IMR-90 (cell line): ENCODE measurements at regions not wholly inside any gene's neighbourhood (a gene's known extent, or its start where the extent isn't known, plus 50 kb on each side); places are given as distances from the start of the nearest gene placed in this dataset.

ENCODE experiments used
- ATAC-seq: fragments of 200-7000 bp; cut with Tn5 transposase; 2 replicates; pipeline ENCODE4 v1.9.1; 2020; ENCODE audit warnings: low read depth, mild to moderate bottlenecking, moderate library complexity
- BruUV-seq: library from RNA; stranded (reverse); fragments of 400-500 nt; replicated peaks from 2 replicates; lab custom pipeline; 2021; lab: Mats Ljungman, UMichigan
- CTCF ChIA-PET: fragments of 300-600 bp; formaldehyde crosslinking; extraction: SDS; loops from one replicate; lab custom pipeline; 2021; ENCODE audit warnings: antibody characterized with exemption; lab: Yijun Ruan, JAX
- POLR2A ChIA-PET: fragments of 300-600 bp; sonication (Branson Sonifier 250); formaldehyde crosslinking; loops from one replicate; lab custom pipeline; 2022; ENCODE audit warnings: antibody characterized with exemption; ENCODE audit not compliant: unreplicated experiment; lab: Charles Lee
- DNase-seq: peaks from one replicate; pipeline ENCODE4 v3.0.0; 2013
- H2AFZ ChIP-seq: replicated peaks from 2 replicates; pipeline ENCODE3; 2013; ENCODE audit warnings: low read length, mild to moderate bottlenecking; ENCODE audit not compliant: poor library complexity
- H2AK5ac ChIP-seq: 2 replicates; pipeline ENCODE4 v1.6.1; 2013; ENCODE audit warnings: low read depth, low read length, inconsistent platforms
- H2AK9ac ChIP-seq: replicated peaks from 2 replicates; pipeline ENCODE3; 2013; ENCODE audit warnings: mild to moderate bottlenecking, low read depth, low read length, moderate library complexity; ENCODE audit not compliant: poor library complexity
- H2BK120ac ChIP-seq: 2 replicates; pipeline ENCODE4 v1.6.1; 2013; ENCODE audit warnings: low read depth, low read length, inconsistent platforms
- H2BK15ac ChIP-seq: 3 replicates; pipeline ENCODE4 v1.6.1; 2013; ENCODE audit warnings: low read depth, low read length, inconsistent platforms
- H2BK20ac ChIP-seq: 2 replicates; pipeline ENCODE4 v1.6.1; 2013; ENCODE audit warnings: low read depth, mild to moderate bottlenecking, inconsistent platforms, low read length, moderate library complexity
- H2BK5ac ChIP-seq: 2 replicates; pipeline ENCODE4 v1.6.1; 2013; ENCODE audit warnings: mild to moderate bottlenecking, low read depth, low read length, inconsistent platforms; ENCODE audit not compliant: poor library complexity, severe bottlenecking
- H3K14ac ChIP-seq: replicated peaks from 2 replicates; pipeline ENCODE4 v1.6.1; 2013; ENCODE audit warnings: low read depth, low read length, inconsistent platforms
- H3K18ac ChIP-seq: 2 replicates; pipeline ENCODE4 v1.6.1; 2013; ENCODE audit warnings: low read depth, low read length, control low read depth
- H3K23ac ChIP-seq: 2 replicates; pipeline ENCODE4 v1.6.1; 2013; ENCODE audit warnings: low read depth, low read length, inconsistent platforms
- H3K27ac ChIP-seq: 2 replicates; pipeline ENCODE4 v1.5.1; 2013; ENCODE audit warnings: mild to moderate bottlenecking, control low read depth, low read length; ENCODE audit not compliant: insufficient read depth
- H3K27me3 ChIP-seq: 2 replicates; pipeline ENCODE4 v1.6.1; 2013; ENCODE audit warnings: low read length; ENCODE audit not compliant: control insufficient read depth, insufficient read depth
- H3K36me3 ChIP-seq: 2 replicates; pipeline ENCODE4 v1.6.1; 2013; ENCODE audit warnings: low read length, mixed read lengths; ENCODE audit not compliant: control insufficient read depth, insufficient read depth
- H3K4ac ChIP-seq: 2 replicates; pipeline ENCODE4 v1.6.1; 2013; ENCODE audit warnings: low read depth, low read length, inconsistent platforms
- H3K4me1 ChIP-seq: 2 replicates; pipeline ENCODE4 v1.6.1; 2013; ENCODE audit warnings: low read length, mixed read lengths; ENCODE audit not compliant: control insufficient read depth, insufficient read depth
- H3K4me2 ChIP-seq: 2 replicates; pipeline ENCODE4 v1.6.1; 2013; ENCODE audit warnings: low read depth, mild to moderate bottlenecking, control low read depth, low read length, moderate library complexity
- H3K4me3 ChIP-seq: 2 replicates; pipeline ENCODE4 v1.5.1; 2013; ENCODE audit warnings: low read depth, mild to moderate bottlenecking, control low read depth, low read length, moderate library complexity; ENCODE audit not compliant: insufficient read depth
- H3K56ac ChIP-seq: 2 replicates; pipeline ENCODE4 v1.6.1; 2013; ENCODE audit warnings: low read length, inconsistent platforms; ENCODE audit not compliant: insufficient read depth; ENCODE audit errors: extremely low read depth
- H3K79me1 ChIP-seq, 2 experiments: 2 replicates each; pipeline ENCODE4 v1.6.1; 2013; ENCODE audit warnings: low read length in 2 of 2, inconsistent platforms in 1 of 2, low read depth in 1 of 2
- H3K9ac ChIP-seq: 2 replicates; pipeline ENCODE4 v1.6.1; 2013; ENCODE audit warnings: low read depth, low read length, control low read depth
- H3K9me1 ChIP-seq: 2 replicates; pipeline ENCODE4 v1.6.1; 2013; ENCODE audit warnings: low read length, inconsistent platforms; ENCODE audit not compliant: insufficient read depth
- H3K9me3 ChIP-seq: 2 replicates; pipeline ENCODE4 v1.6.1; 2013; ENCODE audit warnings: low read length; ENCODE audit not compliant: control insufficient read depth, insufficient read depth
- H4K20me1 ChIP-seq: 2 replicates; pipeline ENCODE4 v1.6.1; 2013; ENCODE audit warnings: low read length, inconsistent platforms; ENCODE audit not compliant: insufficient read depth
- H4K5ac ChIP-seq: 2 replicates; pipeline ENCODE4 v1.6.1; 2013; ENCODE audit warnings: mild to moderate bottlenecking, low read depth, low read length, control low read depth
- H4K8ac ChIP-seq, 2 experiments: 2 replicates each; pipeline ENCODE4 v1.6.1; 2013; ENCODE audit warnings: low read depth in 2 of 2, low read length in 2 of 2, control low read depth in 1 of 2, inconsistent platforms in 1 of 2
- H4K91ac ChIP-seq: 2 replicates; pipeline ENCODE4 v1.6.1; 2013; ENCODE audit warnings: low read depth, low read length, inconsistent platforms; ENCODE audit not compliant: insufficient read depth
- CHD1 ChIP-seq: IDR thresholded peaks from 2 replicates; pipeline ENCODE4 v1.6.1; 2012; ENCODE audit warnings: low read depth, low read length, improper control_type of control experiment
- MXI1 ChIP-seq: IDR thresholded peaks from 2 replicates; pipeline ENCODE4 v1.6.1; 2012; ENCODE audit warnings: low read depth, mild to moderate bottlenecking, low read length, moderate library complexity, borderline replicate concordance
- POLR2A ChIP-seq: IDR thresholded peaks from 2 replicates; pipeline ENCODE4 v1.6.1; 2012; ENCODE audit warnings: mild to moderate bottlenecking, low read depth, low read length
- RAD21 ChIP-seq: IDR thresholded peaks from 2 replicates; pipeline ENCODE4 v1.6.1; 2012; ENCODE audit warnings: low read length, improper control_type of control experiment
- RCOR1 ChIP-seq: IDR thresholded peaks from 2 replicates; pipeline ENCODE4 v1.6.1; 2012; ENCODE audit warnings: mild to moderate bottlenecking, low read length, improper control_type of control experiment; ENCODE audit not compliant: insufficient replicate concordance
- SMC3 ChIP-seq: fragments of 150-350 bp; IDR thresholded peaks from 2 replicates; pipeline ENCODE4 v1.6.1; 2016; ENCODE audit warnings: low read depth, mild to moderate bottlenecking, antibody characterized with exemption, low read length, moderate library complexity
- WGBS, 2 experiments: methylation state at CpG; one replicate each; pipeline versions ENCODE4 v1.1.5 to v1.1.7; 2013; ENCODE audit warnings: missing lambda C conversion rate in 2 of 2; ENCODE audit not compliant: insufficient read length in 1 of 2; ENCODE audit errors: extremely low coverage in 2 of 2; 5-methylcytosine and 5-hydroxymethylcytosine counted together
- dilution Hi-C: fragments of 300-500 bp; cut with HindIII; formaldehyde crosslinking; loops from one replicate; pipeline ENCODE4 v1.14.3; 2018; ENCODE audit warnings: low sequenced_read_pairs; ENCODE audit not compliant: unreplicated experiment
- in situ Hi-C: fragments of 300-500 bp; cut with MboI; formaldehyde crosslinking; loops from 3 replicates; pipeline ENCODE4 v1.14.3; 2019; ENCODE audit warnings: low sequenced_read_pairs, inconsistent platforms, mixed read lengths
- intact Hi-C: fragments of 100-400 bp; cut with micrococcal nuclease; formaldehyde crosslinking; loops from 2 replicates; pipeline ENCODE4 v1.10.0; 2022
- TF ChIP-seq, protein P1 (sequence below): fragments of 150-350 bp; IDR thresholded peaks from 2 replicates; pipeline ENCODE4 v1.6.1; 2016; ENCODE audit warnings: low read depth, mild to moderate bottlenecking, low read length, moderate library complexity, borderline replicate concordance

DNA sequence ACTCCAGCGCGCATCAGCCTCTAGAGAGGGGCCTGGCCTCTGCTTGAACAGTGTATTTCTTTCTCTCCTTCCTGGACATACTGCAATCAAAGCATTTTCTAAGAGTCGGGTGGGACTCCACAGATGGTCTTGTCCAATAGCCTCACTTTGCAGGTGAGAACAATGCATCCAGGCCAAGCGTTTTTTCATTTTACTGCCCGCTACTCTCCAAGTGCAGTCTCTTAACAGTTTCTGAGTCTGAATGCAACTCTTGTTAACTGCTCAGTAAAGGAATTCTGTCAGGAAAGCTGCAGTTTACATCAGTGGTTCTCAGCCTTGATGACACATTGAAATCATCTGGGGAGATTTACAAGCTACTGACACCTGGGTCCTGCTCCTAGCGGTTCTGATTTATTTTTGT is 57.0 kb downstream of the IRF2BPL start:
- no peak overlapping the region for H2BK20ac ChIP-seq
- intact Hi-C loops = no loop called here
- no peak overlapping the region for H3K9ac ChIP-seq
- no peak overlapping the region for H2BK120ac ChIP-seq
- dilution Hi-C loops = no loop called here
- WGBS, 2 experiments = 72% methylated on average over 3 of the region's 6 CpGs; no CpG with 5 or more reads in 1 of the 2 experiments
- H3K14ac ChIP-seq = no peak overlapping the region
- H2AK5ac ChIP-seq = no peak overlapping the region
- no peaks in the 10 kb centered on the region for H3K9me1 ChIP-seq
- H4K8ac ChIP-seq = no peak overlapping the region
- H3K4me2 ChIP-seq = no peak overlapping the region
- no peak overlapping the region for H3K27ac ChIP-seq
- no peak overlapping the region for H3K4ac ChIP-seq
- CTCF ChIA-PET = no interaction called here
- no peak for TF ChIP-seq SMC3
- TF ChIP-seq, protein P1, sequence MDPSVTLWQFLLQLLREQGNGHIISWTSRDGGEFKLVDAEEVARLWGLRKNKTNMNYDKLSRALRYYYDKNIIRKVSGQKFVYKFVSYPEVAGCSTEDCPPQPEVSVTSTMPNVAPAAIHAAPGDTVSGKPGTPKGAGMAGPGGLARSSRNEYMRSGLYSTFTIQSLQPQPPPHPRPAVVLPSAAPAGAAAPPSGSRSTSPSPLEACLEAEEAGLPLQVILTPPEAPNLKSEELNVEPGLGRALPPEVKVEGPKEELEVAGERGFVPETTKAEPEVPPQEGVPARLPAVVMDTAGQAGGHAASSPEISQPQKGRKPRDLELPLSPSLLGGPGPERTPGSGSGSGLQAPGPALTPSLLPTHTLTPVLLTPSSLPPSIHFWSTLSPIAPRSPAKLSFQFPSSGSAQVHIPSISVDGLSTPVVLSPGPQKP = no peak
- no peak for TF ChIP-seq RCOR1
- TF ChIP-seq CHD1 = no peak
- no peak for TF ChIP-seq MXI1
- no peak for TF ChIP-seq POLR2A
- TF ChIP-seq RAD21 = no peak
- no peak overlapping the region for H4K91ac ChIP-seq
- DNase-seq (no peak), ATAC-seq (no peak)
- H3K23ac ChIP-seq = no peak overlapping the region
- POLR2A ChIA-PET = no interaction called here
- BruUV-seq = no TSS peak
- no peak overlapping the region for H2BK5ac ChIP-seq
- no peak overlapping the region for H3K4me3 ChIP-seq
- no peaks in the 10 kb centered on the region for H3K4me1 ChIP-seq
- peak overlapping the region; percentile 55 for H2AK9ac ChIP-seq
- no peaks in the 10 kb centered on the region for H3K27me3 ChIP-seq
- H2AFZ ChIP-seq = no peak overlapping the region
- H3K79me1 ChIP-seq = no peaks in the 10 kb centered on the region
- no peak overlapping the region for H3K18ac ChIP-seq
- H3K9me3 ChIP-seq = no peaks in the 10 kb centered on the region
- H3K56ac ChIP-seq = no peak overlapping the region
- H3K36me3 ChIP-seq = no peaks in the 10 kb centered on the region
- H4K5ac ChIP-seq = no peak overlapping the region
- H4K20me1 ChIP-seq = no peaks in the 10 kb centered on the region
- in situ Hi-C loops = no loop called here
- H2BK15ac ChIP-seq = no peak overlapping the region
